Activated CD4-positive, alpha-beta T cell treated with anti-CD3 and anti-CD28 coated beads, Interleukin-2, amount 50 U/mL, for 48 hours (primary cell): ENCODE measurements at regions not wholly inside any gene's neighbourhood (a gene's known extent, or its start where the extent isn't known, plus 50 kb on each side); places are given as distances from the start of the nearest gene placed in this dataset.

ENCODE experiments used
- DNase-seq, 2 experiments: peaks; one replicate each; pipeline ENCODE4 v3.0.0-alpha.2; 2020

DNA sequence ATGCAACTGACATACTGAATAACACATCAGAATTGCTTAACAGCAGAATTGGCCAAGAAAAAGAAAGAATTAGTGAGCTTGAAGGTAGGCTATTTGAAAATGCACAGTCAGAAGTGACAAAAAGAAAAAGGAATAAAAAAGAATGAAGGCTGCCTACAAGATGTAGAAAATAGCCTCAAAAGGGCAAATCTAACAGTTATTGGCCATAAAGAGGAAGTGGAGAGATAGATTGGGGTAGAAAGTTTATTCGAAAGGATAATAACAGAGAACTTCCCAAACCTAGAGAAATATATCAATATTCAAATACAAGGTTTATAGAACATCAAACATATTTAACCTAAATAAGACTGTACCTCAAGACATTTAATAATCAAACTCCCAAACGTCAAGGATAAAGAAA is 67.5 kb downstream of the ATP6V1G3 start:
- no peak for DNase-seq

DNA sequence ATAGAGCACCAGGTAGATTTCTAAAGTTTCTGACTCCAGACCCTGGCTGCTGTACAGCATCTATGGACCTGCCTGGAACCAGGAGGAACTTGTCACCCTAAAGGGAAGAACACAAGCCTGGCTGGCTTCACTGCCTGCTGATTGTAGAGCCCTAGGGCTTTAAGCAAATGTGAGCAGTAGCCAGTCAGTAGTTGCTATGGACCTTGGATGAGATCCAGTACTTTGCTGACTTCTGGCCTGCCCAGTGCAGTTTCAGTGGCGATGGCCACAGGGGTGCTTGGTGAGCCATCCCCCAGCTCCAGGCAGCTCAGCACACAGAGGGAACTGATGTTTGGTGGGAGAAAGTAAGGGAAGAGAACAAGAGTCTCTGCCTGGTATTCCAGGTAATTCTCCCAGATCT is 68.4 kb downstream of the ATP6V1G3 start:
- DNase-seq, result no peak

DNA sequence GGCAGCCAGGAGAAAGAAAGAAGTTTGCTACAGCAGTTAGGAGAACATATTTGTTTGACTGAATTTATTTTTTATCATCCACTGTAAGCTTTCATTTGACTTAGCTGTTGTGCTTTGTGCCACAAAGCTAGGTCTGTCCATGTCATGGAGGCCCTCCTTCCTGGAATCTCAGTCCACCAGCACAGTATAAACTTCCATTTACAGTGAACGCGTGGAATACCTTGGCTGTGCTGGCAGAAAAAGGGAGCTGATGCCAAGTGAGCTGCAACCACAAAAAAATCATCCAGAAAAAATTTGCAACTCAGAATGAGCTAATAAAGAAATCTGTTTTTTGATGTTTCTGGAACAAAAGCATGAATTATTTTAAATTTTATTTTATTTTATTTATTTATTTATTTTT is 72.6 kb downstream of the ATP6V1G3 start:
- no peak for DNase-seq

DNA sequence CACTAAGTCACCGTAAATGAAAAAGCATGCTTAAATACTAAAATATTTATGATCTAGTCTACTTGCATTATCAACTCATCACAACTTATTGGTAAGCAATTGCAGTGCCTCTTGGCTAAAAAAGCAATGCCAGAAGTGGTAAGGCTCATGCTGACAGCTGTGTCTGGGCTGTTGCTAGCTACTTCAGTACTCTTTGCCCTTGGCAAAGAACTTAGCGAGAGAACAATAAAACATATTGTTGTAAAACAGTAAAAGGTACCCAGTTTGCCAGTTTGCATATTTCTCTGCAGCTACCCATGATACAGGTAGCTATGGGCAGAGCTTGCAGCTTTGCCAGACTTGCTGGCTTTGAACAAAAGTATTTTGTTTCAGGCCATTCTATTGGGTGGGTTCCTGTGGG is 73.1 kb downstream of the ATP6V1G3 start:
- no peak for DNase-seq

- no peak for DNase-seq
Measured at GRCh38 chr1:198465201-198466144, 75.0 kb downstream of the ATP6V1G3 start.

DNA sequence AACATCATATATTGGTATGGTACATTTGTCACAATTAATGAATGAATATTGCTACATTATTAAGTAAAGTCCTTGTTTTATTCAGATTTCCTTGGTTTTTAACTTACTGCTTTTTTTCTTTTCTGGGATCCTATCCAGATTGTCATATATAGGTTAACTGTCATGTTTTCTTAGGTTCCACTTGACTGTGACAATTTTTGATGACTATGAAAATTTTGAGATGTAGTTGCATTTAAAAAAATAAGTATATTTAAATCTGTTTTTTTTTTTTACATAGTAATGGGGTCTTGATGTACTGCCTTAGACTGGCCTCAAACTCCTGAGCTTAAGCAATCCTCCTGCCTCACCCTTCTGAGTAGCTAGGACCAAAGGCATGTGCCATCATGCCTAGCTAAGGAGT is 76.8 kb downstream of the ATP6V1G3 start:
- no peak for DNase-seq

GRCh38 chr1:198462365-198463019 is 78.0 kb downstream of the ATP6V1G3 start:
- DNase-seq, result peak in 1 of 2 experiments; percentile 13

- no peak for DNase-seq
Measured at GRCh38 chr1:198455966-198456365, 84.5 kb downstream of the ATP6V1G3 start.

DNA sequence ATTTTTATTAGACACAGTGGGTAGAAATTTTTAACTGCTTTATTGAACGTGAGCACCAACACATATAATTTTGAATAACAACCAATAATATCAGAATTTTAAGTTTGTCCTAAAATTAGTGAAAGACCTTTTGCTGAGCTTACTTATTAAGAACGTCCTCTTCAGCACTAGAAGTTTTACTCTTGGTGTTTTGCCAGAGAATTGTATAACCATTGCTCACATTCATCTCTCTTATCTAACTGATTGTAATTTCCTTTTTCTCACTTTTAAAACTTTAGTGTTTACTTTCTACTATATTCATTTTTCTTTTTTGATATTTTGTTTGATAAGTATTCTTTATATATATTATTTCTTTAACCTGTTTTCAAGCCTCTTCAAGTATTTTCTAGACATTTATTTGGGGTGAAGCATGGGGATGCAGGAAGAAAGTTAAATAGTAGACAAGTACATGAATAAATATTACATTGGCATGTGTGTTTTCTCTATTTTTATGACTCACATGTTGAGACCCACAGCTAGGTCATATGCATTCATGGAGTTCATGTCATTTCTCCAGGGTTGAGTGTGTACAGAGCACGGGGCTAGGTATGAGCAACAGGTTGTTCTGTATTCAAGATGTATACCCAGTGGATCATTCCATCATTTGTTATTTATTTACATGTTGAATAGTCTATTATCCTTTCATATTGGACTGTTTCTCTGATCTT is 90.6 kb downstream of the ATP6V1G3 start:
- no peak for DNase-seq

GRCh38 chr1:198449261-198449660 is 91.2 kb downstream of the ATP6V1G3 start:
- no peak for DNase-seq

DNA sequence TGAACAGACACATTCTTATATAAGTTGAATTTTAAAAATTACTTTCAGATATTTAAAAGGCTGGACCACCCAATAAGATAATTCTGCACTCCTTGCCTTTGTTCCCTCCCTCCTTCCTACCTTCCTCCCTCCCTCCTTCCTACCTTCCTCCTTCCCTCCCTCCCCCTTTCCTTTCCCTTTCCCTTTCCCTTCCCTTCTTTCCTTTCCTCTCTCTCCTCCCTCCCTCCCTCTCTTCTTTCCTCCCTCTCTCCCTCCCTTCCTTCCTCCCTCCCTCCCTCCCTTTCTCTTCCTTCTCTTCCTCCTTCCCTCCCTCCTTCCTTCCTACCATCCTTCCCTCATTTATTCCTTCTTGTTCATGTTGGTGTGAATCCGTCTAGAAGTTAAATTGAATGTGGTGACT is 93.0 kb downstream of the ATP6V1G3 start:
- DNase-seq, result no peak

DNA sequence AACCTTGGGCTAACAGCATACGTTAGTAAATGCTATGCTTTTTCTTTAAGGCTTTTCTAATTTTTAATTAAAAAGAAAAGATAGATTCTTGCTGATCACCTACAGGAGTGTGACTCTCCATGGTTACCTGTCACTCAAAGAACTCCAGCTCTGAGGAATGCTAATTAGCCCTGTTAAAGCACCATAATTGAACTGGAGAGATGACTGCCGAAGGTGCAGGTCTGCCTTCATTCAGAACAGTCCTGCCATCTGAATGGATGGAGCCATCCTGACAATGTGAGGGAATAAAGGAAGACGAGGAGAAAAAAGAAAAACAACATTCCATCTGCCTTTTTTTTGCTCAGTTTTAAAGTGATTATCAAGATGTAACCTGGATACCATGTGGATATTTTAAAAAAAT is 94.6 kb downstream of the ATP6V1G3 start:
- DNase-seq, result no peak

DNA sequence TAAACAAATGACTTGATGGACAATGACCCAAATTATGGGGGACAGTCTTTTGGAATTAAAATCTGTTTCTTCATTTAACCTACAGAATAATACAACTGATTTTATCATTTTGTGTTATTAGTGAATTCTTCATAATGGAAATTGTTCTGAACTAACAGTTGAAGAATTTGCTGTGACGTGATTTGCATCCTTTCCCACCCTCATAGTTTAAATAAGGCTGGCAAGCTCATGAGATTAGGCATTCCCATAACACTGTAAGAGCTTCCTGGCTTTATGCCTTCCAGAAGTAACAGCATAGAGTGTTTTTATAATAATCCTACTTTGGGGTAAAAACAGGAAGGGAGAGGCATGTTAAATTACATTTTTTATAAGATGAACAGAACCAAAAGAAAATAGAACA is 95.7 kb downstream of the ATP6V1G3 start:
- DNase-seq, result no peak

- no peak for DNase-seq
Measured at GRCh38 chr1:198443365-198444233, 96.9 kb downstream of the ATP6V1G3 start.

DNA sequence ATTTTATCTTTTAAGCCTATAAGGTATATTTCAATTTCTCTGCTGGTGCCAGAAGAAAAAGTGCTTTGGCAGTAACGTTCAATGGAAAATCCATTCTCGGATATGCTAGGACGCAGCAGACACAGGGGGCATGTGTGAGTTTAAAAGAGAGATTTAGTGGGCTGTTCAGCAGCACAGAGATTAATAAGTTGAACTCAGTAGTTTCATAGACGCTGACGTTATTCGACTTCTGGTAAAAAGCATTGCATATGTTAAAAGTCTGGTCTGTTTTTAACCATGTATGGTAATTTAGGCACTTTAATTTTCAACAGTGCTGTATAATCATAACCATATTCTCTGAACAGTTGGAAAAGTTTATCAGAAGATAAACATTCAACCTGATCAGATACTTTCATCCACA is 99.6 kb downstream of the ATP6V1G3 start:
- no peak for DNase-seq

DNA sequence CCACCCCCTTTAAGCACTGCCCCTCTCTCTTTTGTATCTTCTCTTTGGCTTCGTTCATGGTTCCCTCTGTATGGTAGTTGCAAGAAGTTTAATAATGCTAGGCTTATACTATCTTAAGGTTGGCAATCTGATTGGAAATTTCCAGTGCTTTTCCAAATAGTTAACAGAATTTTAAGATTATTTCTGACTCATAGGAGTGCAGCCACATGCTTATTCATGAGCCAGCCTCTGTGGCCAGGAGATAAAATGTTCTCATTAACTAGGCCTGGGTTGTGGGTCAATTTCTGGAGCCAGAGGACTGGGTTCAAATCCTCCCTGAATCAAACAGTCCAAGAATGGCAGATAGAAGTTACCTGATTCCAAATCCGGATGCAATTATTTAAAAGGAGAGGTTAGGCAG is 103.1 kb downstream of the ATP6V1G3 start:
- DNase-seq, result no peak

DNA sequence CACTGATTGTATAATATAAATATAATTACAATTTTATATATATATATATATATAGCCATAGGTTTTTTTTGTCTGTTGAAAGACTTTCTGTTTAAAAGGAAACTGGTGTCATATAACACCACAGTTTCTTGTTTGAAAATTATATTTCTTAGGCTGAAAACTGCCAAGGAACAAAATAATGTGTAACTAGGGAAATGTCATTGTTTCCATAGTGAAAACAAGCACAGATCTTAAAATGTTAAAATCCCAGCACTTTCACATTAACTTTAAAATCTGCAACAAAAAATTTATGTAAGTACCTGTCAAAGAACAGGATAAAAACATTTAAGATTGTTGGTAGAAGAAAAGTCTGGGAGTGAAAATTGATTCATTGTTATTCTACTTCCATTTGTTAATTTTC is 104.2 kb downstream of the ATP6V1G3 start:
- no peak for DNase-seq

DNA sequence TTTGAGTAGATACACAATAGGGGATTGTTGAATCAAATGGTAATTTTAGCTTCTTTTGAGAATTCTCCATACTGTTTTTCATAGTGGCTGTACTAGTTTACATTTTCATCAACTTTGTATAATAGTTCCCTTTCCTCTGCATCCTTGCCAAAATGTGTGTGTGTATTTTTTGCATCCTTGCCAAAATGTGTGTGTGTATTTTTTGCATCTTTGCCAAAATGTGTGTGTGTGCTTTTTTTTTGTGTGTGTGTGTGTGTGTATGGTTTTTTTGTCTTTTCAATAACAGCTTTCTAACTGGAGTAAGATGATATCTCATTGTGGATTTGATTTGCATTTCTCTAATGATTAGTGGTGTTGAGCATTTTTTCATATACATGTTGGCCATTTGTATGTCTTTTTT is 105.4 kb downstream of the ATP6V1G3 start:
- no peak for DNase-seq

DNA sequence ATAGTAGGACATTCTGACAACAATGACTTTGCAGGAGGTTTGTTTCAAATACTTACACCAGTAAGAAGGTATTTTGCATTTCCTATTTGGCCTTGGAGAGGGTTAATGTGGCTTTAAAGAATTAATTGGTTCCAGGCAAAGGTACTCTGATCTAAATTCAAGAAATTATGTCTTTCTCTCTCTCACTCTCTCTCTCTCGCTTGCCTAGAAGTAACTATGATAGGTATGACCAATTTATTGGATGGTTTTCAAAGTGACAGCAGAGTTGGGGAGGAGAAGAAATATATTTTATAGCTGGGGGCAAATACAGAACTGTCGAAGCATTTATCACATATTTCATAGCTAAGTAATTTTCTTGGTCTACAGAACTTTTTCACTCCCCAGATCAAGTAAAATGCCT is 116.0 kb downstream of the ATP6V1G3 start:
- no peak for DNase-seq

GRCh38 chr1:198423673-198424072 is 116.8 kb downstream of the ATP6V1G3 start:
- DNase-seq, result no peak

DNA sequence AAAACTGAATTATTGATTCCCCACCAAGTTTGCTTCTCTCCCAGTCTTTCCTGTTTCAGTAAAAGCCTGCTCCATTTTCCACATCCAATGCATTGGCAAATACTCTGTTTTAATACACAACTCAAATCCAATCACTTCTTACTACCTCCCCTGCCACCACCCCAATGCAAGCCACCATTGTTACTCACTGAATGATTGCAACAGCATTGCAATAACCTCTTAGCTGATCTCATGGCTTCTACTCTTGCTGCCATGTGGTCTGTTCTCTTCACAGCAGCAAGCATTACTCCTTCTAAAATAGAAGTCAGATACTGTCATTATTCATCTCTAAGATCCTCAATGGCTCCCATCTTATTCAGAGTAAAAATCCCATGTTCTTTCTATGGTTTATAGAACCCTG is 123.4 kb downstream of the ATP6V1G3 start:
- DNase-seq, result no peak

- no peak for DNase-seq
Measured at GRCh38 chr1:198416296-198416695, 124.2 kb downstream of the ATP6V1G3 start.

DNA sequence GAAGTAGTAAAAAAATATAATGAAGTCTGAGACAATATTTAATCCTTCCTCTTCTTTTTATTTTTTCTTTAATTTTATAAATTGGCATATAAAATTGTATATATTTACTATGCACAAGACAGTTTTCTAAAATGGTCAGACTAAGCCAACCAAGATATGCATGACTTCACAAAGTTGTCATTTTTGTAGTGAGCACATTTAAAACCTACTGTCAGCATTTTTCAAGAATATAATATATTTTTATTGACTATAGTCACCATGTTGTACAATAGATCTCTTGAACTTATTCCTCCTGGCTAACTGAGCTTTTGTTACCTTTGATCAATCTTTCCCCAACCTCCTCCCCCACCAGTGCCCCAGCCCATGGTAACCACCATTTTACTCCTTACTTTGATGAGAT is 129.2 kb downstream of the ATP6V1G3 start:
- DNase-seq, result no peak
